ENCODE measurements at regions not wholly inside any gene's neighbourhood (a gene's known extent, or its start where the extent isn't known, plus 50 kb on each side); places are given as distances from the start of the nearest gene placed in this dataset.

DNA sequence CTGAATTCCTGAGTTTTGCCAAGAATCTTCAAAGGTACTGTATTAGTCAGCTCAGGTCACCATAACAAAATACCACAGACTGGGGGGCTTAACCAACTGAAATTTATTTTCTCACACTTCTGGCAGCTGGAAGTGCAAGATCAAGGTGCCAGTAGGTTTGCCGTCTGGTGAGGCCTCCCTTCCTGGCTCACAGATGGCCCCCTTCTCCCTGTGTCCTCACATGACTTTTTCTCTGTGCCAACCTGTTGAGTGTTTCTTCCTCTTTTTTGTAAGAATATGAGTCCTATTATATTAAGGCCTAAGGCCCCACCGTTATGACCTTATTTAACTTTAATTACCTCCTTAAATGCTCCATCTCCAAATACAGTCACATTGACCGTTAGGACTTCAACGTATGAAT is 156.1 kb upstream of the KIF2A start:
- intact Hi-C loops (cut with micrococcal nuclease), result no loop called here
- Mint-ChIP-seq H3K4me3 (no peak overlapping the region), H3K4me1 (ENCODE audit: low read depth) (no peaks in the 10 kb centered on the region), H3K27me3 (peaks cover 14% of the 10 kb centered on the region), H3K27ac (no peak overlapping the region), H3K36me3 (ENCODE audit: low read depth) (no peaks in the 10 kb centered on the region), H3K9me3 (peaks cover 7% of the 10 kb centered on the region)
- ChIA-PET POLR2A (no interaction called here), CTCF (no interaction called here)
- no peak for DNase-seq
- TF ChIP-seq, protein P1, sequence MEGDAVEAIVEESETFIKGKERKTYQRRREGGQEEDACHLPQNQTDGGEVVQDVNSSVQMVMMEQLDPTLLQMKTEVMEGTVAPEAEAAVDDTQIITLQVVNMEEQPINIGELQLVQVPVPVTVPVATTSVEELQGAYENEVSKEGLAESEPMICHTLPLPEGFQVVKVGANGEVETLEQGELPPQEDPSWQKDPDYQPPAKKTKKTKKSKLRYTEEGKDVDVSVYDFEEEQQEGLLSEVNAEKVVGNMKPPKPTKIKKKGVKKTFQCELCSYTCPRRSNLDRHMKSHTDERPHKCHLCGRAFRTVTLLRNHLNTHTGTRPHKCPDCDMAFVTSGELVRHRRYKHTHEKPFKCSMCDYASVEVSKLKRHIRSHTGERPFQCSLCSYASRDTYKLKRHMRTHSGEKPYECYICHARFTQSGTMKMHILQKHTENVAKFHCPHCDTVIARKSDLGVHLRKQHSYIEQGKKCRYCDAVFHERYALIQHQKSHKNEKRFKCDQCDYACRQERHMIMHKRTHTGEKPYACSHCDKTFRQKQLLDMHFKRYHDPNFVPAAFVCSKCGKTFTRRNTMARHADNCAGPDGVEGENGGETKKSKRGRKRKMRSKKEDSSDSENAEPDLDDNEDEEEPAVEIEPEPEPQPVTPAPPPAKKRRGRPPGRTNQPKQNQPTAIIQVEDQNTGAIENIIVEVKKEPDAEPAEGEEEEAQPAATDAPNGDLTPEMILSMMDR (IDR thresholded peaks at IDR 0.05), result no peak
- no peak for ATAC-seq

DNA sequence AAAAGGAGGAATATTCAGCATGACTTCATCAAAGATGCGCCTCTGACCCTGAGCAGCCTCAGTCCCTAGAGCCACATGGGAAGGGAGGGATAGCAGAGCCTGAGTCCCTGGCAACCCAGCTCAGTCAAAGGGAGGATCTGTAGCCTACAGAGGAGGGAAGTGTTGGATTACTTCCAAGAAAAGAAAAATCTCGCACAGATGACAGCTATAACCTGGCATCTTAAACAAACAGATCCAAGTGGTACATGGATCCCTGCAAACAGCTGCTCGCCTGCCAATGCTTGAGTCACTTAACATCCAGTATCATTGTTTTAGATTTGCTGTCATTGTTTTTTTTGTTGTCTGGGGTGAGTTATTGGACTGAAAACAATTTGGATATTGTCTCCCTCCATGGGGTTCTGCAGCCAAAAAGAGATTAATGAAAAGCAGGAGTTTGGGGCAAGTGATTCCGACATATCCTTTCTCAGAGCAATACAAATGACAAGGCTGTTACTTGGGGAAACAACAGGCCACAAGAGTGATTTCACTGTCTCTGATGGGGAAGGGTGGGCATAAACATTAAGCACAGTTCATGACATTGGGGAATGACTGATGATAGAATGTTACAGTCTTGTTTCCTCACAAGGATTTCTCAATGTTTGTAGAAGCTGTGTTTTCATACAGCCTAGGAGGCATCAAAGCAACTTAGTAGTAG is 153.5 kb upstream of the KIF2A start:
- H3K27me3 Mint-ChIP-seq, result peaks cover 10% of the 10 kb centered on the region
- intact Hi-C loops (cut with micrococcal nuclease), result no loop called here
- H3K36me3 Mint-ChIP-seq (ENCODE audit: low read depth), result no peaks in the 10 kb centered on the region
- H3K9me3 Mint-ChIP-seq, result peaks cover 9% of the 10 kb centered on the region
- ChIA-PET POLR2A (no interaction called here), CTCF (interaction anchor here (3.2 kb wide), 1 partner anchor 9 kb away, joined by 8 read pairs; no protein-coding TSS in a partner anchor)
- ATAC-seq (no peak), DNase-seq (no peak)
- TF ChIP-seq, protein P1 (IDR thresholded peaks at IDR 0.05), result no peak
- no peak overlapping the region for H3K27ac Mint-ChIP-seq
- H3K4me1 Mint-ChIP-seq (ENCODE audit: low read depth), result no peaks in the 10 kb centered on the region
- no peak overlapping the region for H3K4me3 Mint-ChIP-seq

DNA sequence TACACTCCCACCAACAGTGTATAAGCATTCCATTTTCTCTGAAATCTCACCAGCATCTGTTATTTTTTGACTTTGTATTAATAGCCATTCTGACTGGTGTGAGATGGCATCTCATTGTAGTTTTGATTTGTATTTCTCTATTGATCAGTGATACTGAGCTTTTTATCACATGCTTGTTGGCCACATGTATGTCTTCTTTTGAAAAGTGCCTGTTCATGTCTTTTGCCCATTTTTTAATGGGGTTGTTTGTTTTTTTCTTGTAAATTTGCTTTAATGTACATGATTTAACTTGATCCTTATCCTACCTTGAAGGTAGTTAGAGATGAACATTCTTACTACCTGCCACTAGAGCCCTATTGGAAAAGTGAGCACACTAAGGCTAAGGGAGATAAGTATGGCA is 151.2 kb upstream of the KIF2A start:
- H3K36me3 Mint-ChIP-seq (ENCODE audit: low read depth), result no peaks in the 10 kb centered on the region
- ChIA-PET POLR2A (no interaction called here), CTCF (interaction anchor here (3.2 kb wide), 1 partner anchor 11 kb away, joined by 8 read pairs; no protein-coding TSS in a partner anchor)
- H3K27ac Mint-ChIP-seq, result no peak overlapping the region
- no peaks in the 10 kb centered on the region for H3K4me1 Mint-ChIP-seq (ENCODE audit: low read depth)
- peaks cover 11% of the 10 kb centered on the region for H3K9me3 Mint-ChIP-seq
- TF ChIP-seq, protein P1 (IDR thresholded peaks at IDR 0.05), result no peak
- DNase-seq (no peak), ATAC-seq (no peak)
- no peak overlapping the region for H3K4me3 Mint-ChIP-seq
- H3K27me3 Mint-ChIP-seq, result peaks cover 7% of the 10 kb centered on the region
- intact Hi-C loops (cut with micrococcal nuclease), result no loop called here

DNA sequence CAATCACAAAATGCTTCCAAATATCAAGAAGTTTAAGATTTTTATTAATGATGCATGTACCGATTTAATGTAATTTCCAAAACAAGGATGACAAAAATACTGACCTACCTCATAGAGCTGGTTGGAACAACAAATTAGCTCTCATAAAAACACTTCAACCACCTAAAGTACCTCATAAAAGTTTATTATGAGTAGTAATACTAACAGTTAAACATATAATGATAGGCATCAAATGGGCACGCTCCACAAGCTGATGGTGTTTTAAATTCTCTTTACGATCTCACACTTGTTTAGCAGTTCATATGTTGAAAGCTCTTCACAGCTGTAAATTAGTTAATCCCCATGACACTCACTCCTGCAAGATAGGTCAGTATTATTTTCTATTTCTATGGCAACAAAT is 150.0 kb upstream of the KIF2A start:
- peaks cover 9% of the 10 kb centered on the region for H3K27me3 Mint-ChIP-seq
- ChIA-PET POLR2A (no interaction called here), CTCF (no interaction called here)
- H3K9me3 Mint-ChIP-seq, result peaks cover 11% of the 10 kb centered on the region
- ATAC-seq (no peak), DNase-seq (no peak)
- TF ChIP-seq, protein P1 (IDR thresholded peaks at IDR 0.05), result no peak
- H3K4me1 Mint-ChIP-seq (ENCODE audit: low read depth), result no peaks in the 10 kb centered on the region
- no peak overlapping the region for H3K27ac Mint-ChIP-seq
- no peaks in the 10 kb centered on the region for H3K36me3 Mint-ChIP-seq (ENCODE audit: low read depth)
- H3K4me3 Mint-ChIP-seq, result no peak overlapping the region
- intact Hi-C loops (cut with micrococcal nuclease), result no loop called here

DNA sequence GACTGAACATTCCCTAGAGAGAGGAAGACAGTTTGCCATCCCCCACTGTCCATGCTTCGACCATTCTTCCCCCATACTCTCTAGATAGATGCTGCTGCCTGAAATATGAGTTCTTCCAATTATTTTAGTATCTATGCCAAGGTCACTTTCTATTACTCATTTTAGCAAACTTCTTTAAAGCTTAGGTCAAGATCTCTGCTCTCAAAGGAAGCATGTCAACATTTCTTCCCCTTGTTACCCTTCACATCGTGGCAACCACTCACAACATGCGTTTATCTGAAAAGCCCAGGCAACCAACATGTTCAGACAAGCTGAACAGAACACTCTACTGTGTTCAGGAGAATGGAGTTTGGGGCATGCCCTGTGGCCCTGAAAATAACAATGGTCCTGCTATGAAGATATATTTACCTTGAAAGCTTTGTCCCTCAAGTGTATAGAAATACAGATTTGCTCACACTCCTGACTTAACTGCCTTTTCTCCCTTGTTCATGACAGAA is 138.4 kb upstream of the KIF2A start:
- no peak overlapping the region for H3K4me3 Mint-ChIP-seq
- no peaks in the 10 kb centered on the region for H3K36me3 Mint-ChIP-seq (ENCODE audit: low read depth)
- H3K27ac Mint-ChIP-seq, result no peak overlapping the region
- no peaks in the 10 kb centered on the region for H3K4me1 Mint-ChIP-seq (ENCODE audit: low read depth)
- intact Hi-C loops (cut with micrococcal nuclease), result no loop called here
- H3K9me3 Mint-ChIP-seq, result no peaks in the 10 kb centered on the region
- ChIA-PET POLR2A (no interaction called here), CTCF (no interaction called here)
- TF ChIP-seq, protein P1 (IDR thresholded peaks at IDR 0.05), result no peak
- DNase-seq (no peak), ATAC-seq (no peak)
- peaks cover 4% of the 10 kb centered on the region for H3K27me3 Mint-ChIP-seq

Measured in activated CD8-positive, alpha-beta T cell treated with anti-CD3 and anti-CD28 coated beads for 36 hours (primary cell).